ENCODE measurements at regions not wholly inside any gene's neighbourhood (a gene's known extent, or its start where the extent isn't known, plus 50 kb on each side); places are given as distances from the start of the nearest gene placed in this dataset.

DNA sequence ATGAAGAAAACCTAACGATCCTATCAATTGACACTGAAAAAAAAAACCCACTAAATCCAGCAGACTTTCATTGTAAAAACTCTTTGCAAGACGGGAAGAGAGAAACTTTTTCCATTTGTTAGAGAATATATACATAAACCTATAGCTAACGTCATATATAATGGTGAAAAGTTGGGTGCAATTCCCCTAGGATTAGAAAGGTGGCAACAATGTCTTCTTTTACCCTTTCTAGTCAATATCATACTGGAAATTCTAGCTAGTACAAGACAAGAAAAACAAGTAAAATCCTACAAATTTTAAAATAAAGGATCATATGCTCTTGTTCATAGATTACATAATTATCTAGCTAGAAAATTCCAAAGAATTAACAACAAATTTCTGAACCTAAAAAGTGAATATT, 1596.5 kb upstream of the LRRTM1 start:
- no peak for TF ChIP-seq CTCF (IDR thresholded peaks at IDR 0.05)
- TF ChIP-seq NFE2L2 (conservative IDR thresholded peaks at IDR 0.05; ENCODE audit: low read length), result no peak
- TF ChIP-seq, protein P1, sequence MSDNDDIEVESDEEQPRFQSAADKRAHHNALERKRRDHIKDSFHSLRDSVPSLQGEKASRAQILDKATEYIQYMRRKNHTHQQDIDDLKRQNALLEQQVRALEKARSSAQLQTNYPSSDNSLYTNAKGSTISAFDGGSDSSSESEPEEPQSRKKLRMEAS (IDR thresholded peaks at IDR 0.05), result no peak
- TF ChIP-seq POLR2A (IDR thresholded peaks at IDR 0.05; ENCODE audit: low read length), result no peak
- TF ChIP-seq RCOR1 (IDR thresholded peaks at IDR 0.05; ENCODE audit: low read depth, low read length), result no peak
- no peak for TF ChIP-seq HDAC2 (IDR thresholded peaks at IDR 0.05)
- TF ChIP-seq, protein P2, sequence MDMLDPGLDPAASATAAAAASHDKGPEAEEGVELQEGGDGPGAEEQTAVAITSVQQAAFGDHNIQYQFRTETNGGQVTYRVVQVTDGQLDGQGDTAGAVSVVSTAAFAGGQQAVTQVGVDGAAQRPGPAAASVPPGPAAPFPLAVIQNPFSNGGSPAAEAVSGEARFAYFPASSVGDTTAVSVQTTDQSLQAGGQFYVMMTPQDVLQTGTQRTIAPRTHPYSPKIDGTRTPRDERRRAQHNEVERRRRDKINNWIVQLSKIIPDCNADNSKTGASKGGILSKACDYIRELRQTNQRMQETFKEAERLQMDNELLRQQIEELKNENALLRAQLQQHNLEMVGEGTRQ (IDR thresholded peaks at IDR 0.05), result no peak
- no peak for TF ChIP-seq RFX5 (IDR thresholded peaks at IDR 0.05)
- no peak for TF ChIP-seq KDM5A (IDR thresholded peaks at IDR 0.05)
- TF ChIP-seq CEBPB (IDR thresholded peaks at IDR 0.05), result no peak
- TF ChIP-seq PBX3 (IDR thresholded peaks at IDR 0.05), result no peak
